ENCODE measurements at regions not wholly inside any gene's neighbourhood (a gene's known extent, or its start where the extent isn't known, plus 50 kb on each side); places are given as distances from the start of the nearest gene placed in this dataset.

DNA sequence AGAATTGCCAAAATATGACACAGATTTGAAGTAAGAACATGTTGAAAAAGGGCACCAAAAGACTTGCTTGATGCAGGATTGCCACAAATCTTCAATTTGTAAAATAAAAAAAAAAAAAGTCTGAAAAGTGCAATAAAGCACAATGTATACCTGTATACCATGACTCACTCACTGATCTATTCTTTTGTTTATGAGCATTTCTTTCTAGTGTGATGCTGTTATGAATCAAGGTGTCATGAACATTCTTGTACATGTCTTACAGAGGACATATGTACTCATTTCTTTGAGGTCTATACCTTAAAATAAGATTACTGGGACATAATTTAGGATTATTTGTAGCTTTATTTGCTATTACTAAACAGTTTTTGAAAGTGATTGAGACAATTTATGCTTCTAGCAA, 464.9 kb upstream of the RBMS3 start:
- no peaks in the 10 kb centered on the region for H3K4me1 ChIP-seq (ENCODE audit: control insufficient read depth in 1 of 2, insufficient read depth in 2 of 2, low read length in 2 of 2)
- no peak overlapping the region for H2AFZ ChIP-seq (ENCODE audit: insufficient read depth, low read depth, low read length, poor library complexity, severe bottlenecking)
- H3K27ac Mint-ChIP-seq, result no peak overlapping the region
- no peak overlapping the region for H3K4me3 ChIP-seq (replicated peaks in 1 of 3; ENCODE audit: low read depth in 2 of 3, low read length in 3 of 3)
- H3K4me3 Mint-ChIP-seq, result no peak overlapping the region
- no peak overlapping the region for H3K27ac ChIP-seq (ENCODE audit: low read depth in 1 of 2, low read length in 2 of 2)
- no peaks in the 10 kb centered on the region for H3K79me2 ChIP-seq (ENCODE audit: insufficient read depth, low read length)
- H3K4me1 Mint-ChIP-seq, result no peaks in the 10 kb centered on the region
- no peak overlapping the region for H3K9ac ChIP-seq (ENCODE audit: insufficient read depth, low read length, poor library complexity, severe bottlenecking)
- no peaks in the 10 kb centered on the region for H4K20me1 ChIP-seq (ENCODE audit: insufficient read depth, low read length)
- intact Hi-C loops (cut with micrococcal nuclease), result no loop called here
- no peaks in the 10 kb centered on the region for H3K27me3 ChIP-seq (ENCODE audit: control insufficient read depth in 2 of 2, insufficient read depth in 2 of 2, low read length in 2 of 2)
- TF ChIP-seq, protein P1, sequence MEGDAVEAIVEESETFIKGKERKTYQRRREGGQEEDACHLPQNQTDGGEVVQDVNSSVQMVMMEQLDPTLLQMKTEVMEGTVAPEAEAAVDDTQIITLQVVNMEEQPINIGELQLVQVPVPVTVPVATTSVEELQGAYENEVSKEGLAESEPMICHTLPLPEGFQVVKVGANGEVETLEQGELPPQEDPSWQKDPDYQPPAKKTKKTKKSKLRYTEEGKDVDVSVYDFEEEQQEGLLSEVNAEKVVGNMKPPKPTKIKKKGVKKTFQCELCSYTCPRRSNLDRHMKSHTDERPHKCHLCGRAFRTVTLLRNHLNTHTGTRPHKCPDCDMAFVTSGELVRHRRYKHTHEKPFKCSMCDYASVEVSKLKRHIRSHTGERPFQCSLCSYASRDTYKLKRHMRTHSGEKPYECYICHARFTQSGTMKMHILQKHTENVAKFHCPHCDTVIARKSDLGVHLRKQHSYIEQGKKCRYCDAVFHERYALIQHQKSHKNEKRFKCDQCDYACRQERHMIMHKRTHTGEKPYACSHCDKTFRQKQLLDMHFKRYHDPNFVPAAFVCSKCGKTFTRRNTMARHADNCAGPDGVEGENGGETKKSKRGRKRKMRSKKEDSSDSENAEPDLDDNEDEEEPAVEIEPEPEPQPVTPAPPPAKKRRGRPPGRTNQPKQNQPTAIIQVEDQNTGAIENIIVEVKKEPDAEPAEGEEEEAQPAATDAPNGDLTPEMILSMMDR (IDR thresholded peaks at IDR 0.05), result no peak
- peaks cover 0 to under 1% (median 0%) of the 10 kb centered on the region in 3 donors for H3K27me3 Mint-ChIP-seq (ENCODE audit: low read depth in 3 of 3)
- no peak overlapping the region for H3K4me2 ChIP-seq (replicated peaks; ENCODE audit: extremely low read depth, low read length, poor library complexity, severe bottlenecking)
- H3K36me3 Mint-ChIP-seq, result no peaks in the 10 kb centered on the region
- H3K9me3 Mint-ChIP-seq, result peaks cover 0 to 6% (median 0%) of the 10 kb centered on the region in 7 donors
- no peak for DNase-seq
- peaks cover 0 to 1% of the 10 kb centered on the region in 2 donors for H3K9me3 ChIP-seq (replicated peaks in 1 of 2; ENCODE audit: control insufficient read depth in 1 of 2, insufficient read depth in 1 of 2, low read length in 2 of 2)
- no peaks in the 10 kb centered on the region for H3K36me3 ChIP-seq (replicated peaks in 1 of 2; ENCODE audit: control insufficient read depth in 1 of 2, insufficient read depth in 2 of 2, low read length in 2 of 2)

DNA sequence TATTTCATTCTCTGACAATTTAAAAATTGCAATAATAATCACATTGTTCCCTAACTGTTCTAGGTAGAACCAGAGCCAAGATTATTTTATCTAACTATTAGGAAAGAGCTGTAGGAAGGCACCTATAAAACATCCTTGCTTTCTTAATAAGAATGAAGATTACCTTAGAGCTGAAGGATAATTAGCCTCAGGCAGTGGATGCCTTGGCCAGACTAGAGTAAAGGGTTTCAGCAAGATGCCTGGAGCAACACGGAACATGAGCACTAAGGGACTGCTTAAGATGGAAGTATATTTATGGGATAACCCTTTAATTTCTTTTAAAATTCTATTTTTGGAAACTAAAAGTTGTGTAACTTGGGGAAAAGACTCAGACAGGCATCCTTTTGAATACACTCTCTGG, 456.6 kb upstream of the RBMS3 start:
- Mint-ChIP-seq H3K27ac (no peak overlapping the region), H3K4me1 (no peaks in the 10 kb centered on the region), H3K4me3 (no peak overlapping the region), H3K36me3 (no peaks in the 10 kb centered on the region), H3K9me3 (peaks cover 0 to 11% (median 4%) of the 10 kb centered on the region in 7 donors), H3K27me3 (ENCODE audit: low read depth in 3 of 3) (peaks cover 0 to 3% (median 0%) of the 10 kb centered on the region in 3 donors)
- Histone ChIP-seq H3K27me3 (ENCODE audit: control insufficient read depth in 2 of 2, insufficient read depth in 2 of 2, low read length in 2 of 2) (no peaks in the 10 kb centered on the region), H3K4me2 (replicated peaks; ENCODE audit: extremely low read depth, low read length, poor library complexity, severe bottlenecking) (no peak overlapping the region), H4K20me1 (ENCODE audit: insufficient read depth, low read length) (no peaks in the 10 kb centered on the region), H3K4me3 (replicated peaks in 1 of 3; ENCODE audit: low read depth in 2 of 3, low read length in 3 of 3) (no peak overlapping the region), H3K36me3 (replicated peaks in 1 of 2; ENCODE audit: control insufficient read depth in 1 of 2, insufficient read depth in 2 of 2, low read length in 2 of 2) (no peaks in the 10 kb centered on the region), H3K79me2 (ENCODE audit: insufficient read depth, low read length) (no peaks in the 10 kb centered on the region), H3K4me1 (ENCODE audit: control insufficient read depth in 1 of 2, insufficient read depth in 2 of 2, low read length in 2 of 2) (no peaks in the 10 kb centered on the region), H3K27ac (ENCODE audit: low read depth in 1 of 2, low read length in 2 of 2) (no peak overlapping the region), H3K9ac (ENCODE audit: insufficient read depth, low read length, poor library complexity, severe bottlenecking) (no peak overlapping the region), H2AFZ (ENCODE audit: insufficient read depth, low read depth, low read length, poor library complexity, severe bottlenecking) (no peak overlapping the region), H3K9me3 (replicated peaks in 1 of 2; ENCODE audit: control insufficient read depth in 1 of 2, insufficient read depth in 1 of 2, low read length in 2 of 2) (peaks cover 0 to 4% of the 10 kb centered on the region in 2 donors)
- no peak for DNase-seq
- TF ChIP-seq, protein P1 (IDR thresholded peaks at IDR 0.05), result no peak
- intact Hi-C loops (cut with micrococcal nuclease), result no loop called here
- WGBS (ENCODE audit: insufficient coverage), result no CpG with 5 or more reads among the region's 1 CpG

All from CD14-positive monocyte (primary cell).